K562 (cell line): ENCODE measurements at regions not wholly inside any gene's neighbourhood (a gene's known extent, or its start where the extent isn't known, plus 50 kb on each side); places are given as distances from the start of the nearest gene placed in this dataset.

ENCODE experiments used
- ATAC-seq: fragments of 200-7000 bp; cut with Tn5 transposase; 3 replicates; pipeline ENCODE4 v1.9.1; 2020; ENCODE audit warnings: moderate library complexity
- BruUV-seq: library from RNA; stranded (reverse); fragments of 400-500 nt; replicated peaks from 2 replicates; lab custom pipeline; 2021; lab: Mats Ljungman, UMichigan
- CTCF ChIA-PET: fragments of 300-600 bp; formaldehyde crosslinking; extraction: SDS; loops from one replicate; lab custom pipeline; 2021; ENCODE audit warnings: low intra/inter-chr PET ratio; lab: Yijun Ruan, JAX
- POLR2A ChIA-PET: fragments of 300-600, 350-650 bp; sonication (Branson Sonifier 250); formaldehyde crosslinking; extraction: SDS; loops from one replicate; lab custom pipeline; 2021; ENCODE audit warnings: antibody characterized with exemption, inconsistent platforms; lab: Yijun Ruan, JAX
- DNase-seq, 4 experiments: peaks; one replicate each; pipeline versions ENCODE4 v3.0.0 to v3.0.0-alpha.2; 2011 to 2018; ENCODE audit warnings: low spot score in 3 of 4, mixed read lengths in 3 of 4; ENCODE audit errors: extremely low read depth in 1 of 4
- FAIRE-seq: peaks from 2 replicates; lab custom pipeline; 2011; peaks lifted over from hg19 to GRCh38; lab: Jason Lieb, UNC
- H2AFZ ChIP-seq: 2 replicates; pipeline ENCODE4 v1.6.0; 2011; ENCODE audit warnings: low read depth, low read length, control low read depth, inconsistent platforms
- H3K27ac ChIP-seq: fragments of 200-600 bp; 3 replicates; pipeline ENCODE4 v1.8.0; 2011; ENCODE audit warnings: low read depth, mild to moderate bottlenecking, control low read depth, inconsistent platforms, low read length, moderate library complexity, mixed read lengths; ENCODE audit errors: extremely low read depth
- H3K27me3 ChIP-seq, 2 experiments: fragments of 300-600 bp in 1 of 2; 2 replicates in 1 of 2; 3 replicates in 1 of 2; pipeline versions ENCODE4 v1.6.0 to v1.8.0; 2011; ENCODE audit warnings: inconsistent platforms in 2 of 2, low read length in 2 of 2, mild to moderate bottlenecking in 1 of 2, mixed read lengths in 1 of 2, moderate library complexity in 1 of 2; ENCODE audit not compliant: control insufficient read depth in 2 of 2, insufficient read depth in 2 of 2
- H3K36me3 ChIP-seq: fragments of 300-600 bp; 3 replicates; pipeline ENCODE4 v1.8.0; 2011; ENCODE audit warnings: mild to moderate bottlenecking, low read length, inconsistent platforms; ENCODE audit not compliant: control insufficient read depth, insufficient read depth
- H3K4me1 ChIP-seq, 2 experiments: fragments of 200-600 bp in 1 of 2; replicated peaks in 1 of 2; 2 replicates in 1 of 2; 3 replicates in 1 of 2; pipeline versions ENCODE4 v1.5.1 to v1.8.0; 2011; ENCODE audit warnings: inconsistent platforms in 2 of 2, low read length in 2 of 2, mild to moderate bottlenecking in 1 of 2, mixed read lengths in 1 of 2, moderate library complexity in 1 of 2; ENCODE audit not compliant: control insufficient read depth in 2 of 2, insufficient read depth in 2 of 2
- H3K4me2 ChIP-seq: 2 replicates; pipeline ENCODE4 v1.6.1; 2011; ENCODE audit warnings: low read length, control low read depth, inconsistent platforms, mixed read lengths; ENCODE audit not compliant: insufficient read depth
- H3K4me3 ChIP-seq: fragments of 200-600 bp; sonication (generic), shearing (Covaris generic); 2 replicates; pipeline ENCODE4 v1.5.1; 2016; ENCODE audit warnings: control low read depth, inconsistent platforms
- H3K79me2 ChIP-seq: fragments of 200-600 bp; 3 replicates; pipeline ENCODE4 v1.8.0; 2011; ENCODE audit warnings: low read length, inconsistent platforms; ENCODE audit not compliant: control insufficient read depth, insufficient read depth
- H3K9ac ChIP-seq, 2 experiments: 2 replicates each; pipeline versions ENCODE4 v1.6.0 to v1.6.1; 2011; ENCODE audit warnings: low read depth in 2 of 2, low read length in 2 of 2, control low read depth in 1 of 2, inconsistent platforms in 1 of 2, mild to moderate bottlenecking in 1 of 2, mixed read lengths in 1 of 2; ENCODE audit not compliant: insufficient read depth in 1 of 2
- H3K9me1 ChIP-seq: one replicate; pipeline ENCODE4 v1.6.0; 2011; ENCODE audit warnings: inconsistent platforms, mild to moderate bottlenecking, low read length, moderate library complexity; ENCODE audit not compliant: control insufficient read depth, insufficient read depth
- H3K9me3 ChIP-seq: replicated peaks from 2 replicates; pipeline ENCODE4 v1.5.1; 2011; ENCODE audit warnings: low read depth, low read length, inconsistent platforms; ENCODE audit not compliant: control insufficient read depth, insufficient read depth
- H4K20me1 ChIP-seq: replicated peaks from 2 replicates; pipeline ENCODE4 v1.6.1; 2011; ENCODE audit warnings: low read length, inconsistent platforms, mixed read lengths; ENCODE audit not compliant: control insufficient read depth, insufficient read depth
- CEBPG ChIP-seq, 3 experiments: fragments of 200-800 bp in 1 of 3; sonication (Bioruptor generic) in 1 of 3; sonication (generic) in 1 of 3; formaldehyde crosslinking in 1 of 3; IDR thresholded peaks in 2 of 3; conservative IDR thresholded peaks in 1 of 3; 2 replicates each; pipeline versions ENCODE4 v1.6.1 to v1.8.0; 2016 to 2022; ENCODE audit warnings: missing compliant biosample characterization in 2 of 3, missing genetic modification characterization in 2 of 3, mild to moderate bottlenecking in 1 of 3, missing genetic modification reagents in 1 of 3
- FOXK1 ChIP-seq: sonication (generic); formaldehyde crosslinking; IDR thresholded peaks from 2 replicates; pipeline ENCODE4 v1.8.0; 2022; ENCODE audit warnings: missing genetic modification reagents, mild to moderate bottlenecking, borderline replicate concordance
- ZBTB33 ChIP-seq: sonication (generic); formaldehyde crosslinking; IDR thresholded peaks from 2 replicates; pipeline ENCODE4 v1.8.1; 2023; ENCODE audit warnings: mild to moderate bottlenecking, missing genetic modification reagents
- ZBTB43 ChIP-seq: sonication (generic); formaldehyde crosslinking; IDR thresholded peaks from 2 replicates; pipeline ENCODE4 v1.8.0; 2023; ENCODE audit warnings: mild to moderate bottlenecking, missing genetic modification reagents
- ZNF212 ChIP-seq: fragments of 450-650 bp; formaldehyde crosslinking; IDR thresholded peaks from 2 replicates; pipeline ENCODE4 v1.4.0; 2020; ENCODE audit warnings: mild to moderate bottlenecking
- WGBS: fragments of 100-300 bp; shearing (Covaris generic); methylation state at CpG from one replicate; pipeline ENCODE4 v1.1.6; 2016; ENCODE audit warnings: low coverage, mixed read lengths; ENCODE audit not compliant: insufficient coverage; ENCODE audit errors: missing lambda C conversion rate; 5-methylcytosine and 5-hydroxymethylcytosine counted together
- in situ Hi-C: fragments of 300-500 bp; cut with MboI; formaldehyde crosslinking; loops from 4 replicates; pipeline ENCODE4 v1.15.0; 2018; ENCODE audit warnings: inconsistent platforms, mixed read lengths
- intact Hi-C: fragments of 100-400 bp; cut with micrococcal nuclease; formaldehyde crosslinking; loops from 2 replicates; pipeline ENCODE4 v1.14.2; 2022
- TF ChIP-seq, protein P1 (sequence below): fragments of 250-450 bp; sonication (Bioruptor Pico); IDR thresholded peaks from 2 replicates; pipeline ENCODE4 v1.4.0; 2020

- intact Hi-C loops (no loop called here), in situ Hi-C loops (no loop called here)
- Histone ChIP-seq H3K4me1 (no peaks in the 10 kb centered on the region), H3K27ac (no peak overlapping the region), H3K9me1 (no peaks in the 10 kb centered on the region), H3K9me3 (0 out of 2 replicates have a peak, but pooled peaks cover 3% of the 10 kb centered on the region), H3K4me2 (no peak overlapping the region), H3K36me3 (no peaks in the 10 kb centered on the region), H3K79me2 (no peaks in the 10 kb centered on the region), H3K9ac (no peak overlapping the region), H3K27me3 (no peaks in the 10 kb centered on the region), H4K20me1 (no peaks in the 10 kb centered on the region), H2AFZ (no peak overlapping the region), H3K4me3 (no peak overlapping the region)
- CTCF ChIA-PET: no interaction called here
- POLR2A ChIA-PET: interaction anchor here (0.6 kb wide), 1 partner anchor 21 kb away, joined by 3 read pairs; no protein-coding TSS in a partner anchor
- FAIRE-seq (no peak), DNase-seq (no peak), ATAC-seq (no peak)
- BruUV-seq: no TSS peak
- no peak for TF ChIP-seq CEBPG (CRISPR knock-in tag; IDR thresholded peaks at IDR 0.05)
- TF ChIP-seq CEBPG (tag; conservative IDR thresholded peaks at IDR 0.05 in 1 of 2, IDR thresholded peaks at IDR 0.05 in 1 of 2): peak in 1 of 2 experiments; percentile 82; a peak in 2 of 4 replicates
- no peak for TF ChIP-seq ZNF212 (CRISPR knock-in tag)
- TF ChIP-seq FOXK1: no peak
- WGBS: 0% methylated on average over 1 of the region's 1 CpG
Observed at GRCh38 chr12:58519839-58520238, 400.5 kb downstream of the LRIG3 start.

GRCh38 chr12:58521152-58521551 is 399.2 kb downstream of the LRIG3 start:
- no peaks in the 10 kb centered on the region for H3K36me3 ChIP-seq
- intact Hi-C loops (no loop called here), in situ Hi-C loops (no loop called here)
- H3K9me1 ChIP-seq: no peaks in the 10 kb centered on the region
- H3K27ac ChIP-seq: no peak overlapping the region
- ChIA-PET POLR2A (no interaction called here), CTCF (no interaction called here)
- no peak overlapping the region for H3K4me3 ChIP-seq
- H3K79me2 ChIP-seq: no peaks in the 10 kb centered on the region
- no peaks in the 10 kb centered on the region for H3K4me1 ChIP-seq
- ATAC-seq: no peak
- H3K27me3 ChIP-seq: no peaks in the 10 kb centered on the region
- no TSS peak for BruUV-seq
- WGBS: 0% methylated on average over 2 of the region's 2 CpGs
- H3K9ac ChIP-seq: no peak overlapping the region
- no peak overlapping the region for H3K4me2 ChIP-seq
- FAIRE-seq: no peak
- no peak for DNase-seq
- 0 out of 2 replicates have a peak, but pooled peaks cover 3% of the 10 kb centered on the region for H3K9me3 ChIP-seq
- no peaks in the 10 kb centered on the region for H4K20me1 ChIP-seq
- no peak overlapping the region for H2AFZ ChIP-seq
- TF ChIP-seq ZBTB33 (CRISPR knock-in tag): no peak
- no peak for TF ChIP-seq ZBTB43
- TF ChIP-seq, protein P1, sequence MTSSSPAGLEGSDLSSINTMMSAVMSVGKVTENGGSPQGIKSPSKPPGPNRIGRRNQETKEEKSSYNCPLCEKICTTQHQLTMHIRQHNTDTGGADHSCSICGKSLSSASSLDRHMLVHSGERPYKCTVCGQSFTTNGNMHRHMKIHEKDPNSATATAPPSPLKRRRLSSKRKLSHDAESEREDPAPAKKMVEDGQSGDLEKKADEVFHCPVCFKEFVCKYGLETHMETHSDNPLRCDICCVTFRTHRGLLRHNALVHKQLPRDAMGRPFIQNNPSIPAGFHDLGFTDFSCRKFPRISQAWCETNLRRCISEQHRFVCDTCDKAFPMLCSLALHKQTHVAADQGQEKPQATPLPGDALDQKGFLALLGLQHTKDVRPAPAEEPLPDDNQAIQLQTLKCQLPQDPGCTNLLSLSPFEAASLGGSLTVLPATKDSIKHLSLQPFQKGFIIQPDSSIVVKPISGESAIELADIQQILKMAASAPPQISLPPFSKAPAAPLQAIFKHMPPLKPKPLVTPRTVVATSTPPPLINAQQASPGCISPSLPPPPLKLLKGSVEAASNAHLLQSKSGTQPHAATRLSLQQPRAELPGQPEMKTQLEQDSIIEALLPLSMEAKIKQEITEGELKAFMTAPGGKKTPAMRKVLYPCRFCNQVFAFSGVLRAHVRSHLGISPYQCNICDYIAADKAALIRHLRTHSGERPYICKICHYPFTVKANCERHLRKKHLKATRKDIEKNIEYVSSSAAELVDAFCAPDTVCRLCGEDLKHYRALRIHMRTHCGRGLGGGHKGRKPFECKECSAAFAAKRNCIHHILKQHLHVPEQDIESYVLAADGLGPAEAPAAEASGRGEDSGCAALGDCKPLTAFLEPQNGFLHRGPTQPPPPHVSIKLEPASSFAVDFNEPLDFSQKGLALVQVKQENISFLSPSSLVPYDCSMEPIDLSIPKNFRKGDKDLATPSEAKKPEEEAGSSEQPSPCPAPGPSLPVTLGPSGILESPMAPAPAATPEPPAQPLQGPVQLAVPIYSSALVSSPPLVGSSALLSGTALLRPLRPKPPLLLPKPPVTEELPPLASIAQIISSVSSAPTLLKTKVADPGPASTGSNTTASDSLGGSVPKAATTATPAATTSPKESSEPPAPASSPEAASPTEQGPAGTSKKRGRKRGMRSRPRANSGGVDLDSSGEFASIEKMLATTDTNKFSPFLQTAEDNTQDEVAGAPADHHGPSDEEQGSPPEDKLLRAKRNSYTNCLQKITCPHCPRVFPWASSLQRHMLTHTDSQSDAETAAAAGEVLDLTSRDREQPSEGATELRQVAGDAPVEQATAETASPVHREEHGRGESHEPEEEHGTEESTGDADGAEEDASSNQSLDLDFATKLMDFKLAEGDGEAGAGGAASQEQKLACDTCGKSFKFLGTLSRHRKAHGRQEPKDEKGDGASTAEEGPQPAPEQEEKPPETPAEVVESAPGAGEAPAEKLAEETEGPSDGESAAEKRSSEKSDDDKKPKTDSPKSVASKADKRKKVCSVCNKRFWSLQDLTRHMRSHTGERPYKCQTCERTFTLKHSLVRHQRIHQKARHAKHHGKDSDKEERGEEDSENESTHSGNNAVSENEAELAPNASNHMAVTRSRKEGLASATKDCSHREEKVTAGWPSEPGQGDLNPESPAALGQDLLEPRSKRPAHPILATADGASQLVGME (CRISPR knock-in tag): no peak
